HL-60 (cell line): ENCODE measurements at regions not wholly inside any gene's neighbourhood (a gene's known extent, or its start where the extent isn't known, plus 50 kb on each side); places are given as distances from the start of the nearest gene placed in this dataset.

ENCODE experiments used
- DNase-seq, 2 experiments: peaks; one replicate each; pipeline ENCODE4 v3.0.0-alpha.2; 2010 to 2020; ENCODE audit warnings: low read depth in 1 of 2, low spot score in 1 of 2
- H3K27ac ChIP-seq: fragments of 250-450 bp; sonication (Bioruptor Pico); replicated peaks from 2 replicates; pipeline ENCODE4 v1.5.1; 2020; ENCODE audit warnings: mild to moderate bottlenecking, moderate library complexity
- H3K27me3 ChIP-seq: fragments of 250-450 bp; sonication (Bioruptor Pico); 2 replicates; pipeline ENCODE4 v1.5.1; 2021; ENCODE audit warnings: mild to moderate bottlenecking, moderate library complexity; ENCODE audit not compliant: insufficient read depth, poor library complexity, severe bottlenecking
- H3K4me3 ChIP-seq: replicated peaks from 2 replicates; pipeline ENCODE4 v1.5.1; 2011; ENCODE audit warnings: mild to moderate bottlenecking, control low read depth, low read length; ENCODE audit not compliant: insufficient read depth
- CTCF ChIP-seq: IDR thresholded peaks from one replicate; pipeline ENCODE4 v1.5.1; 2011; ENCODE audit warnings: low read length, control low read depth, inconsistent platforms; ENCODE audit not compliant: insufficient read depth
- GABPA ChIP-seq: IDR thresholded peaks from 2 replicates; pipeline ENCODE4 v1.6.1; 2012; ENCODE audit warnings: low read depth
- POLR2AphosphoS5 ChIP-seq: IDR thresholded peaks from 2 replicates; pipeline ENCODE4 v1.6.1; 2012; ENCODE audit warnings: low read depth
- SPI1 ChIP-seq: IDR thresholded peaks from 2 replicates; pipeline ENCODE4 v1.6.1; 2012; ENCODE audit warnings: low read depth, mild to moderate bottlenecking, borderline replicate concordance
- TF ChIP-seq, protein P1 (sequence below): IDR thresholded peaks from 2 replicates; pipeline ENCODE4 v1.6.1; 2012; ENCODE audit warnings: low read depth; ENCODE audit not compliant: insufficient replicate concordance

DNA sequence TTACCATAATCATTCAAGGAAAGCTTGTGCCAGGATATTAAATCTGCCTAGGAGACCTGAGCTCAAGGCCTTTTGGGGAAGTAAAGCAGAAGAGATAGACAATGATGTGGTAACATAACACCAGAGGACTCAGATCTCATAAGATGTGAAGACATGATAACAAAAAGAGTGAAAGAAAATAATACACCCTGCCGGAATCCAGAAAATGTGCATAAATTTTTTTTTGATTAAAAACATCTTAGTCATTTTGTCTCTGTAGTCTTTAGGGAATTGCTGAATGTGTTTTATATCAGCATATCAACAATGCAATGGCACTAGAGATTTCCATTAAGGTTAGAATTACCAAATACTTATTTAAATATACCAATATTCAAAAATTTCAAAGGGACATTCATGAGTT is 326.8 kb upstream of the ROBO1 start:
- Histone ChIP-seq H3K27ac (no peak overlapping the region), H3K27me3 (no peaks in the 10 kb centered on the region), H3K4me3 (no peak overlapping the region)
- TF ChIP-seq, protein P1, sequence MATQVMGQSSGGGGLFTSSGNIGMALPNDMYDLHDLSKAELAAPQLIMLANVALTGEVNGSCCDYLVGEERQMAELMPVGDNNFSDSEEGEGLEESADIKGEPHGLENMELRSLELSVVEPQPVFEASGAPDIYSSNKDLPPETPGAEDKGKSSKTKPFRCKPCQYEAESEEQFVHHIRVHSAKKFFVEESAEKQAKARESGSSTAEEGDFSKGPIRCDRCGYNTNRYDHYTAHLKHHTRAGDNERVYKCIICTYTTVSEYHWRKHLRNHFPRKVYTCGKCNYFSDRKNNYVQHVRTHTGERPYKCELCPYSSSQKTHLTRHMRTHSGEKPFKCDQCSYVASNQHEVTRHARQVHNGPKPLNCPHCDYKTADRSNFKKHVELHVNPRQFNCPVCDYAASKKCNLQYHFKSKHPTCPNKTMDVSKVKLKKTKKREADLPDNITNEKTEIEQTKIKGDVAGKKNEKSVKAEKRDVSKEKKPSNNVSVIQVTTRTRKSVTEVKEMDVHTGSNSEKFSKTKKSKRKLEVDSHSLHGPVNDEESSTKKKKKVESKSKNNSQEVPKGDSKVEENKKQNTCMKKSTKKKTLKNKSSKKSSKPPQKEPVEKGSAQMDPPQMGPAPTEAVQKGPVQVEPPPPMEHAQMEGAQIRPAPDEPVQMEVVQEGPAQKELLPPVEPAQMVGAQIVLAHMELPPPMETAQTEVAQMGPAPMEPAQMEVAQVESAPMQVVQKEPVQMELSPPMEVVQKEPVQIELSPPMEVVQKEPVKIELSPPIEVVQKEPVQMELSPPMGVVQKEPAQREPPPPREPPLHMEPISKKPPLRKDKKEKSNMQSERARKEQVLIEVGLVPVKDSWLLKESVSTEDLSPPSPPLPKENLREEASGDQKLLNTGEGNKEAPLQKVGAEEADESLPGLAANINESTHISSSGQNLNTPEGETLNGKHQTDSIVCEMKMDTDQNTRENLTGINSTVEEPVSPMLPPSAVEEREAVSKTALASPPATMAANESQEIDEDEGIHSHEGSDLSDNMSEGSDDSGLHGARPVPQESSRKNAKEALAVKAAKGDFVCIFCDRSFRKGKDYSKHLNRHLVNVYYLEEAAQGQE: no peak
- TF ChIP-seq GABPA (no peak), POLR2AphosphoS5 (no peak), CTCF (no peak), SPI1 (no peak)
- peak in 1 of 2 experiments; percentile 7 for DNase-seq

DNA sequence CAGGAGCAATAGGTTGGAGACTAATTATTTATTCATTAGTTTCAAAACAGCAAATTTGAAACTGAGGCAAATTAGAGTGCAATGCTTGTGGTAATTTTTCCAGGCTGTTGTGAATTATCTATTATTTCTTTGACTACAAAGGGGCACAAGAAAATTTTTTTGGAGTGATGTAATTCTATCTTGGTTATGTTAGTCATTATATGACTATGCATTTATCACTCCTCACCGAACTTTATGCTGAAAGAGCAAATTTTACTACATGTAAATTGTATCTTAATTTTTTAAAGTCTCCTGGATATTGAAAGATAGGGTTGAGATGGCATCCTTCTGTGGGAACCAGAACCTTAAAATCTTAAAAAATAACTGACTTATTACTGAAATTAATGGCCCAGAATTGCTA is 320.0 kb upstream of the ROBO1 start:
- Histone ChIP-seq H3K27ac (no peak overlapping the region), H3K4me3 (no peak overlapping the region), H3K27me3 (no peaks in the 10 kb centered on the region)
- TF ChIP-seq, protein P1: no peak
- TF ChIP-seq POLR2AphosphoS5 (no peak), SPI1 (no peak), CTCF (no peak), GABPA (no peak)
- DNase-seq: no peak

DNA sequence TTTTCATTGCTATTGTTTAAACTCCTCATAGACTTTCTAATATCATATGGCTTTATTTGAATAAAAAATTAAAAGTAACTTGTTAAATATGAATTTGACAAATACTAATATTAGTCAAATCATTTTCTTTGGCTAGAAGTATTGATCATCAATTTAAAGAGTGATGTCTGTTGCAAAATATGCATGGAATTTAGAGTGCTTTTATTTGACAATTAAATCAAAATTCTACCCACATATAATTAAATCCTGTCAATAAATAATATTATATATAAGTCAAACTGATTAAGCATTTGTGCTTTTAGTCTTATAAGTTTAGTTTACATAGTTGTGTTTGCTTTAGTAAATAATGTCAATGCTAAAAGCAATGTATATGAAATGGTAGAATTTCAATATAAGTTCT is 318.6 kb upstream of the ROBO1 start:
- Histone ChIP-seq H3K27ac (no peak overlapping the region), H3K27me3 (no peaks in the 10 kb centered on the region), H3K4me3 (no peak overlapping the region)
- no peak for DNase-seq
- TF ChIP-seq, protein P1: no peak
- TF ChIP-seq CTCF (no peak), SPI1 (no peak), POLR2AphosphoS5 (no peak), GABPA (no peak)
